ENCODE measurements at regions not wholly inside any gene's neighbourhood (a gene's known extent, or its start where the extent isn't known, plus 50 kb on each side); places are given as distances from the start of the nearest gene placed in this dataset.

DNA sequence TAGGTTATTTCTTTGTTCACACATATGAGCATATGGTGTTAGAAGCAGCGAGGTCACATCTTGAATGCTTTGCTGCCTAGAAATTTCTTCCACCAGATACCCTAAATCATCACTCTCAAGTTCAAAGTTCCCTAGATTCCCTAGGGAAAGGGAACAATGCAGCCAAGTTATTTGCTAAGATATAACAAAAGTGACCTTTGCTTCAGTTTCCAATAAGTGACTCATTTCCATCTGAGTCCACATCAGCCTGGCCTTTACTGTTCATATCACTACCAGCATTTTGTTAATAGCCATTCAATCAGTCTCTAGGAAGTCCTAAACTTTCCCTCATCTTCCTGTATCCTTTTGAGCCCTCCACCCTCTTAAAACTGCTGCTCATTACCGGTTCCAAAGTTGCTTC lies 1502.5 kb downstream of the KCNT2 start:
- no peak for ATAC-seq
- TF ChIP-seq GLIS3 (CRISPR knock-in tag; IDR thresholded peaks at IDR 0.05) (no peak), RARB (CRISPR knock-in tag; IDR thresholded peaks at IDR 0.05) (no peak)

DNA sequence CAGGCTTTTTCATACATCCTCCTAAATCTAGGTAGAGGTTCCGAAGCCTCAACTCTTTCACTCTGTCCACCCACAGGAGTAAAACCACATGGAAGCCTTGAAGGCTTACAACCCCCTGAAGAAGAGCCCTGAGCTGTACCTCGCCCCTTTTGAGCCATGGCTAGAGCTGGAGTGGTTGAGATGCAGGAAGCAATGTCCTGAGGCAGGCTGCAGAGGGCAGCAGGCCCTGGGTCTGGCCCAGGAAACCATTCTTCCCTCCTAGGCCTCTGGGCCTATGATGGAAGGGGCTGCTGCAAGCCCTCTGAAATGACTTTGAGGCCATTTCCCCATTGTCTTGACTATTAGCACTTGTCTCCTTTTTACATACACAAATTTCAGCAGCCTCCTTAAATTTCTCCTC lies 1503.0 kb downstream of the KCNT2 start:
- TF ChIP-seq, protein P1, sequence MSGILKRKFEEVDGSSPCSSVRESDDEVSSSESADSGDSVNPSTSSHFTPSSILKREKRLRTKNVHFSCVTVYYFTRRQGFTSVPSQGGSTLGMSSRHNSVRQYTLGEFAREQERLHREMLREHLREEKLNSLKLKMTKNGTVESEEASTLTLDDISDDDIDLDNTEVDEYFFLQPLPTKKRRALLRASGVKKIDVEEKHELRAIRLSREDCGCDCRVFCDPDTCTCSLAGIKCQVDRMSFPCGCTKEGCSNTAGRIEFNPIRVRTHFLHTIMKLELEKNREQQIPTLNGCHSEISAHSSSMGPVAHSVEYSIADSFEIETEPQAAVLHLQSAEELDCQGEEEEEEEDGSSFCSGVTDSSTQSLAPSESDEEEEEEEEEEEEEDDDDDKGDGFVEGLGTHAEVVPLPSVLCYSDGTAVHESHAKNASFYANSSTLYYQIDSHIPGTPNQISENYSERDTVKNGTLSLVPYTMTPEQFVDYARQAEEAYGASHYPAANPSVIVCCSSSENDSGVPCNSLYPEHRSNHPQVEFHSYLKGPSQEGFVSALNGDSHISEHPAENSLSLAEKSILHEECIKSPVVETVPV (CRISPR knock-in tag; IDR thresholded peaks at IDR 0.05) = no peak
- TF ChIP-seq ARNTL (CRISPR knock-in tag; IDR thresholded peaks at IDR 0.05; ENCODE audit: borderline replicate concordance, low read depth) (no peak), ZNF565 (CRISPR knock-in tag; conservative IDR thresholded peaks at IDR 0.05; ENCODE audit: low read depth) (no peak), ZFP3 (CRISPR knock-in tag; IDR thresholded peaks at IDR 0.05) (no peak), ZNF8 (CRISPR knock-in tag; IDR thresholded peaks at IDR 0.05) (no peak), ZC3H10 (CRISPR knock-in tag; IDR thresholded peaks at IDR 0.05) (no peak), GLIS3 (CRISPR knock-in tag; IDR thresholded peaks at IDR 0.05) (no peak), SNAI2 (CRISPR knock-in tag; IDR thresholded peaks at IDR 0.05) (no peak), ESRRG (CRISPR knock-in tag; IDR thresholded peaks at IDR 0.05) (no peak), ZNF70 (CRISPR knock-in tag; IDR thresholded peaks at IDR 0.05) (no peak), TOX (CRISPR knock-in tag; IDR thresholded peaks at IDR 0.05; ENCODE audit: borderline replicate concordance) (no peak), TCF4 (CRISPR knock-in tag; IDR thresholded peaks at IDR 0.05; ENCODE audit: borderline replicate concordance) (no peak)
- TF ChIP-seq, protein P2, sequence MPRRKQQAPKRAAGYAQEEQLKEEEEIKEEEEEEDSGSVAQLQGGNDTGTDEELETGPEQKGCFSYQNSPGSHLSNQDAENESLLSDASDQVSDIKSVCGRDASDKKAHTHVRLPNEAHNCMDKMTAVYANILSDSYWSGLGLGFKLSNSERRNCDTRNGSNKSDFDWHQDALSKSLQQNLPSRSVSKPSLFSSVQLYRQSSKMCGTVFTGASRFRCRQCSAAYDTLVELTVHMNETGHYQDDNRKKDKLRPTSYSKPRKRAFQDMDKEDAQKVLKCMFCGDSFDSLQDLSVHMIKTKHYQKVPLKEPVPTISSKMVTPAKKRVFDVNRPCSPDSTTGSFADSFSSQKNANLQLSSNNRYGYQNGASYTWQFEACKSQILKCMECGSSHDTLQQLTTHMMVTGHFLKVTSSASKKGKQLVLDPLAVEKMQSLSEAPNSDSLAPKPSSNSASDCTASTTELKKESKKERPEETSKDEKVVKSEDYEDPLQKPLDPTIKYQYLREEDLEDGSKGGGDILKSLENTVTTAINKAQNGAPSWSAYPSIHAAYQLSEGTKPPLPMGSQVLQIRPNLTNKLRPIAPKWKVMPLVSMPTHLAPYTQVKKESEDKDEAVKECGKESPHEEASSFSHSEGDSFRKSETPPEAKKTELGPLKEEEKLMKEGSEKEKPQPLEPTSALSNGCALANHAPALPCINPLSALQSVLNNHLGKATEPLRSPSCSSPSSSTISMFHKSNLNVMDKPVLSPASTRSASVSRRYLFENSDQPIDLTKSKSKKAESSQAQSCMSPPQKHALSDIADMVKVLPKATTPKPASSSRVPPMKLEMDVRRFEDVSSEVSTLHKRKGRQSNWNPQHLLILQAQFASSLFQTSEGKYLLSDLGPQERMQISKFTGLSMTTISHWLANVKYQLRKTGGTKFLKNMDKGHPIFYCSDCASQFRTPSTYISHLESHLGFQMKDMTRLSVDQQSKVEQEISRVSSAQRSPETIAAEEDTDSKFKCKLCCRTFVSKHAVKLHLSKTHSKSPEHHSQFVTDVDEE (CRISPR knock-in tag; IDR thresholded peaks at IDR 0.05) = no peak
- TF ChIP-seq, protein P3, sequence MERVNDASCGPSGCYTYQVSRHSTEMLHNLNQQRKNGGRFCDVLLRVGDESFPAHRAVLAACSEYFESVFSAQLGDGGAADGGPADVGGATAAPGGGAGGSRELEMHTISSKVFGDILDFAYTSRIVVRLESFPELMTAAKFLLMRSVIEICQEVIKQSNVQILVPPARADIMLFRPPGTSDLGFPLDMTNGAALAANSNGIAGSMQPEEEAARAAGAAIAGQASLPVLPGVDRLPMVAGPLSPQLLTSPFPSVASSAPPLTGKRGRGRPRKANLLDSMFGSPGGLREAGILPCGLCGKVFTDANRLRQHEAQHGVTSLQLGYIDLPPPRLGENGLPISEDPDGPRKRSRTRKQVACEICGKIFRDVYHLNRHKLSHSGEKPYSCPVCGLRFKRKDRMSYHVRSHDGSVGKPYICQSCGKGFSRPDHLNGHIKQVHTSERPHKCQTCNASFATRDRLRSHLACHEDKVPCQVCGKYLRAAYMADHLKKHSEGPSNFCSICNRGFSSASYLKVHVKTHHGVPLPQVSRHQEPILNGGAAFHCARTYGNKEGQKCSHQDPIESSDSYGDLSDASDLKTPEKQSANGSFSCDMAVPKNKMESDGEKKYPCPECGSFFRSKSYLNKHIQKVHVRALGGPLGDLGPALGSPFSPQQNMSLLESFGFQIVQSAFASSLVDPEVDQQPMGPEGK (CRISPR knock-in tag; IDR thresholded peaks at IDR 0.05; ENCODE audit: borderline replicate concordance) = no peak
- TF ChIP-seq, protein P4, sequence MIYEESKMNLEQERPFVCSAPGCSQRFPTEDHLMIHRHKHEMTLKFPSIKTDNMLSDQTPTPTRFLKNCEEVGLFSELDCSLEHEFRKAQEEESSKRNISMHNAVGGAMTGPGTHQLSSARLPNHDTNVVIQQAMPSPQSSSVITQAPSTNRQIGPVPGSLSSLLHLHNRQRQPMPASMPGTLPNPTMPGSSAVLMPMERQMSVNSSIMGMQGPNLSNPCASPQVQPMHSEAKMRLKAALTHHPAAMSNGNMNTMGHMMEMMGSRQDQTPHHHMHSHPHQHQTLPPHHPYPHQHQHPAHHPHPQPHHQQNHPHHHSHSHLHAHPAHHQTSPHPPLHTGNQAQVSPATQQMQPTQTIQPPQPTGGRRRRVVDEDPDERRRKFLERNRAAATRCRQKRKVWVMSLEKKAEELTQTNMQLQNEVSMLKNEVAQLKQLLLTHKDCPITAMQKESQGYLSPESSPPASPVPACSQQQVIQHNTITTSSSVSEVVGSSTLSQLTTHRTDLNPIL (CRISPR knock-in tag; IDR thresholded peaks at IDR 0.05; ENCODE audit: low read depth) = no peak
- TF ChIP-seq, protein P5, sequence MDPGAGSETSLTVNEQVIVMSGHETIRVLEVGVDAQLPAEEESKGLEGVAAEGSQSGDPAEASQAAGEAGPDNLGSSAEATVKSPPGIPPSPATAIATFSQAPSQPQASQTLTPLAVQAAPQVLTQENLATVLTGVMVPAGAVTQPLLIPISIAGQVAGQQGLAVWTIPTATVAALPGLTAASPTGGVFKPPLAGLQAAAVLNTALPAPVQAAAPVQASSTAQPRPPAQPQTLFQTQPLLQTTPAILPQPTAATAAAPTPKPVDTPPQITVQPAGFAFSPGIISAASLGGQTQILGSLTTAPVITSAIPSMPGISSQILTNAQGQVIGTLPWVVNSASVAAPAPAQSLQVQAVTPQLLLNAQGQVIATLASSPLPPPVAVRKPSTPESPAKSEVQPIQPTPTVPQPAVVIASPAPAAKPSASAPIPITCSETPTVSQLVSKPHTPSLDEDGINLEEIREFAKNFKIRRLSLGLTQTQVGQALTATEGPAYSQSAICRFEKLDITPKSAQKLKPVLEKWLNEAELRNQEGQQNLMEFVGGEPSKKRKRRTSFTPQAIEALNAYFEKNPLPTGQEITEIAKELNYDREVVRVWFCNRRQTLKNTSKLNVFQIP (CRISPR knock-in tag; IDR thresholded peaks at IDR 0.05; ENCODE audit: borderline replicate concordance, low read depth) = no peak
- ATAC-seq = no peak

DNA sequence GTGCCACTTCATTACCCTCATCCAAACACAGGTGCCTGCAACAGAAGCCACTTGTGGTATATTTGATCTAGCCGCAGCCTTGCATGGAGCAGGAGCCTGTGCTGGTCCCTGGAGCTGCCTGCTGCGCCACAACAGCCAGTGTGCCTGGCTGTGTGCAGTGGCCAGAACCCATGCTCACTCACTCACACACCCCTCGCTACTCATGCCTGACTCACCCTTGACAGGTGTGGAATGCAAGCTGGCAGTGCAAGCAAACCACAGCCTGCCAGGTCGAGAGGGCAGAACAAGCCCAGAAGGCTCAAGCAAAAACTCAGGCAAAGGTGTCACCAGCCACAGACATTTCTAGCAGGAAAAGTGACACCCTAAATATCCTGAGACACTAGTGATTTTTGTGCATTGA lies 1510.9 kb downstream of the KCNT2 start:
- TF ChIP-seq ZNF8 (CRISPR knock-in tag; IDR thresholded peaks at IDR 0.05) = no peak
- no peak for ATAC-seq

DNA sequence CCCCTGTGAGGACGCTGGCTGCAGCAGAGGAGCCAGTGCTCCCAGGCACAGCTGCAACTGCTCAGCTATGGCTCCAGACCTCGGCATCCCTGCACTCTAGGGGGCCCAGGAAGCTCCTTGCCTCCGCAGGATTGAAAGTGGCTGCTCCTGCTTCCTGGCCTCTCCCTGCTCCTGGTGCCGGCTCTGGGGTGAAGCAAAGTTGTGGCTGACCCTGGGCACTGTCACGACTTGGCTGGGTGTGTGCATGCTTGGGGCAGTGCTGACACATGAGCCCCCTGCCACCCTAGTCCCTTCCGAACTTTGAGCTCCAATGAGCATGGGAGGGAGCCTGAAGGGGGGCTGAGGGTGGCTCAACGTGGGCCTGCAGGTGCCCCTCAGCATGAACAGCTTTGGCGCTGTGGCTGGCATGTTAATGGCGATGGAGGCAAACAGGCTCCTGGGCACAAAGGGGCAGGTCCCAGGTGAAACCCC lies 1512.2 kb downstream of the KCNT2 start:
- no peak for TF ChIP-seq ZFP3 (CRISPR knock-in tag; IDR thresholded peaks at IDR 0.05)
- TF ChIP-seq, protein P3 (CRISPR knock-in tag; IDR thresholded peaks at IDR 0.05; ENCODE audit: borderline replicate concordance) = no peak
- TF ChIP-seq CSDC2 (CRISPR knock-in tag; IDR thresholded peaks at IDR 0.05) = no peak
- TF ChIP-seq, protein P2 (CRISPR knock-in tag; IDR thresholded peaks at IDR 0.05) = no peak
- no peak for TF ChIP-seq ZFP30 (CRISPR knock-in tag; IDR thresholded peaks at IDR 0.05)
- TF ChIP-seq ZNF8 (CRISPR knock-in tag; IDR thresholded peaks at IDR 0.05) = no peak
- no peak for TF ChIP-seq RARB (CRISPR knock-in tag; IDR thresholded peaks at IDR 0.05)
- no peak for TF ChIP-seq ZNF70 (CRISPR knock-in tag; IDR thresholded peaks at IDR 0.05)
- no peak for ATAC-seq
